GM06990 (cell line): ENCODE measurements at regions not wholly inside any gene's neighbourhood (a gene's known extent, or its start where the extent isn't known, plus 50 kb on each side); places are given as distances from the start of the nearest gene placed in this dataset.

ENCODE experiments used
- DNase-seq: peaks from one replicate; pipeline ENCODE4 v3.0.0-alpha.2; 2011; ENCODE audit not compliant: insufficient read length; ENCODE audit errors: extremely low read depth
- H3K27me3 ChIP-seq: replicated peaks from 2 replicates; pipeline ENCODE4 v1.6.0; 2011; ENCODE audit warnings: low read length; ENCODE audit not compliant: control insufficient read depth, insufficient read depth
- H3K36me3 ChIP-seq: 2 replicates; pipeline ENCODE4 v1.5.1; 2011; ENCODE audit warnings: low read length; ENCODE audit not compliant: control insufficient read depth, insufficient read depth
- H3K4me3 ChIP-seq: replicated peaks from 2 replicates; pipeline ENCODE4 v1.5.1; 2011; ENCODE audit warnings: low read depth, mild to moderate bottlenecking, control low read depth, low read length
- TF ChIP-seq, protein P1 (sequence below): IDR thresholded peaks from 2 replicates; pipeline ENCODE4 v1.5.1; 2011; ENCODE audit warnings: low read length, control low read depth, mild to moderate bottlenecking, inconsistent platforms; ENCODE audit not compliant: insufficient read depth, poor library complexity, severe bottlenecking

DNA sequence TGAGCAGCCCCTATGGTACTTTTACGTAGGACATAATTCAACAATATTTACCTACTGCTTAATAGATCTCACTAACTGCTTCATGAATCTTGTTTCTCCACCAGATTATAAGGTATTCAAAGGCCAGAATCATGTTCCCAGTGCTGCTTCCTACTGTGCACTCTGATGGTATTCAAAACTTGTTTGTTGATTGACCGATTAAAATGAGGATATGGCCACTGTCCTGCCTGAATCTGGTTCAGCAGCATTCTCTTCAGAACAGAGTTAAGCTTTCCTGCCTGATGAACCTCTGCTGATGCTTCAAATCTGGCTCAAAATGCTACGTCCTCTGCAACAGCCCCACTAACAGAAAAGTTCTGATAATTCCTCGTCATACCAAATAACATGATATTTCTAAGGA lies 150.7 kb upstream of the ZNF462 start:
- Histone ChIP-seq H3K36me3 (no peaks in the 10 kb centered on the region), H3K4me3 (no peak overlapping the region), H3K27me3 (no peaks in the 10 kb centered on the region)
- TF ChIP-seq, protein P1, sequence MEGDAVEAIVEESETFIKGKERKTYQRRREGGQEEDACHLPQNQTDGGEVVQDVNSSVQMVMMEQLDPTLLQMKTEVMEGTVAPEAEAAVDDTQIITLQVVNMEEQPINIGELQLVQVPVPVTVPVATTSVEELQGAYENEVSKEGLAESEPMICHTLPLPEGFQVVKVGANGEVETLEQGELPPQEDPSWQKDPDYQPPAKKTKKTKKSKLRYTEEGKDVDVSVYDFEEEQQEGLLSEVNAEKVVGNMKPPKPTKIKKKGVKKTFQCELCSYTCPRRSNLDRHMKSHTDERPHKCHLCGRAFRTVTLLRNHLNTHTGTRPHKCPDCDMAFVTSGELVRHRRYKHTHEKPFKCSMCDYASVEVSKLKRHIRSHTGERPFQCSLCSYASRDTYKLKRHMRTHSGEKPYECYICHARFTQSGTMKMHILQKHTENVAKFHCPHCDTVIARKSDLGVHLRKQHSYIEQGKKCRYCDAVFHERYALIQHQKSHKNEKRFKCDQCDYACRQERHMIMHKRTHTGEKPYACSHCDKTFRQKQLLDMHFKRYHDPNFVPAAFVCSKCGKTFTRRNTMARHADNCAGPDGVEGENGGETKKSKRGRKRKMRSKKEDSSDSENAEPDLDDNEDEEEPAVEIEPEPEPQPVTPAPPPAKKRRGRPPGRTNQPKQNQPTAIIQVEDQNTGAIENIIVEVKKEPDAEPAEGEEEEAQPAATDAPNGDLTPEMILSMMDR = no peak
- DNase-seq = no peak

DNA sequence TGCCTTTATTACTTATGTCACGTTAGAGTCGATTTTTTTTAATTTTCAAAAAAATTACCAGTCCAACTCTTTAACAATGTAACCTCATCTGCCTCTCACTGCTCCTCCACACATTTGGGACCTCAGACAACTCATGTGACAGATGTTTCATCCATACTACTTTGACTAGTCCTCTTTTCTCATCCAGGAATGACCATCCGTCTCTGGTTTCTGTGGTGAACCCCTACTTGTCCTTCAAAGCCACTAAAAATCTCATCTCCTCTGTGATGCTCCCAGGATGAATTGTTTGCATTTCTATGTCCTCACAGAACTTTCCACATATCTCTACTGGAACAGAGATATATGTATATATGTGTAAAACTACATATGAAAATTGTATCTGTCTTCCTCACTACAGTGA lies 149.8 kb upstream of the ZNF462 start:
- no peaks in the 10 kb centered on the region for H3K36me3 ChIP-seq
- H3K27me3 ChIP-seq = no peaks in the 10 kb centered on the region
- H3K4me3 ChIP-seq = no peak overlapping the region
- TF ChIP-seq, protein P1 = no peak
- DNase-seq = no peak

DNA sequence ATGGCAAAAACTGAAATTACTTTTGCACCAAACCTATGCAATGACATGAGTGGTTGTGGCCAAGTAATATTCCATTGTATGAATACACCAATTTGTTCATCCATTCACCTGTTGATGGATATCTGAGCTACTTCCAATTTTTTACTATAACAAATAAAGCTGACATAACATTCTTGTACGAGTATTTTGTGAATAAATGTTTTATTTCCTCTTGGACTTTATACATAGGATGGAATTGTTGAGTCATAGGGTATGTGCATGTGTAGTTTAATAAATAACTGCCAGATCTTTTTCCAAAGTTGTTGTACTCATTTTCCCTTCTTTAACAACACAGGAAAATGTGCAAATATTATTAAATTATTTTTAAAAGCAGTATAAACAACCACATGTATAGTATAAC lies 146.1 kb upstream of the ZNF462 start:
- DNase-seq = no peak
- Histone ChIP-seq H3K27me3 (no peaks in the 10 kb centered on the region; the same call in 1 of the 2 replicates), H3K4me3 (no peak overlapping the region), H3K36me3 (no peaks in the 10 kb centered on the region)
- TF ChIP-seq, protein P1 = no peak

- H3K27me3 ChIP-seq = no peaks in the 10 kb centered on the region; the same call in 1 of the 2 replicates
- H3K36me3 ChIP-seq = no peaks in the 10 kb centered on the region
- no peak for DNase-seq
- TF ChIP-seq, protein P1 = no peak
- no peak overlapping the region for H3K4me3 ChIP-seq
Measured at GRCh38 chr9:106717686-106718085, 145.3 kb upstream of the ZNF462 start.

DNA sequence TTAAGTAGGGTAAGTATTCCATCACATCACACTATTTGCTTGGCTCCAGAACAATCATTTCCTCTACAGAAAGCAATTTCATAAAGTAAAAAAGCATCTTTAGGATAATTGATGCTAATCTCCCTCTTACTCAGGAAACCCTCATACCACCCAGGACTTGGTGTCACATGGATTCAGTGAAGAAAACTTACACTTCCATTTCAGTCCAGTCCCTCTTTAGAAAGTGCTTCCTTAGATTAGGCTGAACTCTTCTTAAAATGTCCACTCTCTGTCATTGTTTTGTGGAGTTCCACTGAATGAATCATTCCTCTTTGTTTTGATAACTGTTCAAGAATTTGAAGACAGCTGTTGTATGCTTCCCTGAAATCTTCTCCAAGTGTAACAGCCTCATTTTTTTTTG lies 144.0 kb upstream of the ZNF462 start:
- no peaks in the 10 kb centered on the region for H3K36me3 ChIP-seq
- no peak overlapping the region for H3K4me3 ChIP-seq
- DNase-seq = no peak
- H3K27me3 ChIP-seq = no peaks in the 10 kb centered on the region; the same call in 1 of the 2 replicates
- TF ChIP-seq, protein P1 = no peak
